Mesenchymal stem cell (in vitro differentiated cells and primary cell): ENCODE measurements at regions not wholly inside any gene's neighbourhood (a gene's known extent, or its start where the extent isn't known, plus 50 kb on each side); places are given as distances from the start of the nearest gene placed in this dataset.

Experiments used
- DNase-seq: peaks from one replicate; pipeline ENCODE4 v3.0.0-alpha.2; 2013
- H2AFZ ChIP-seq: one replicate; pipeline ENCODE4 v1.6.1; 2013; ENCODE audit warnings: low read depth, mild to moderate bottlenecking, control low read depth, inconsistent platforms, low read length, moderate library complexity
- H2AK5ac ChIP-seq: 2 replicates; pipeline ENCODE4 v1.6.1; 2013; ENCODE audit warnings: low read length, moderate library complexity, mild to moderate bottlenecking, inconsistent platforms; ENCODE audit not compliant: severe bottlenecking
- H2BK120ac ChIP-seq: one replicate; pipeline ENCODE4 v1.6.1; 2013; ENCODE audit warnings: low read depth, mild to moderate bottlenecking, inconsistent platforms, low read length, moderate library complexity
- H2BK12ac ChIP-seq, 2 experiments: one replicate each; pipeline ENCODE4 v1.6.1; 2013; ENCODE audit warnings: inconsistent platforms in 2 of 2, low read length in 2 of 2, mild to moderate bottlenecking in 2 of 2, moderate library complexity in 2 of 2, control low read depth in 1 of 2
- H2BK15ac ChIP-seq: one replicate; pipeline ENCODE4 v1.6.1; 2013; ENCODE audit warnings: mild to moderate bottlenecking, low read depth, inconsistent platforms; ENCODE audit not compliant: poor library complexity, severe bottlenecking
- H2BK5ac ChIP-seq: 2 replicates; pipeline ENCODE4 v1.6.1; 2013; ENCODE audit warnings: low read depth, mild to moderate bottlenecking, low read length, control low read depth, inconsistent platforms; ENCODE audit not compliant: poor library complexity, severe bottlenecking
- H3K14ac ChIP-seq, 2 experiments: one replicate each; pipeline ENCODE4 v1.6.1; 2013; ENCODE audit warnings: inconsistent platforms in 2 of 2, low read length in 2 of 2, control low read depth in 1 of 2, mild to moderate bottlenecking in 1 of 2, moderate library complexity in 1 of 2
- H3K18ac ChIP-seq, 2 experiments: one replicate each; pipeline ENCODE4 v1.6.1; 2013; ENCODE audit warnings: inconsistent platforms in 2 of 2, low read length in 2 of 2, control low read depth in 1 of 2, low read depth in 1 of 2, mild to moderate bottlenecking in 1 of 2
- H3K23ac ChIP-seq, 2 experiments: one replicate each; pipeline ENCODE4 v1.6.1; 2013; ENCODE audit warnings: inconsistent platforms in 2 of 2, low read length in 2 of 2, mild to moderate bottlenecking in 2 of 2, moderate library complexity in 2 of 2, control low read depth in 1 of 2
- H3K27ac ChIP-seq: 2 replicates; pipeline ENCODE4 v1.5.1; 2013; ENCODE audit warnings: mild to moderate bottlenecking, moderate library complexity, low read length, control low read depth, inconsistent platforms; ENCODE audit not compliant: poor library complexity, severe bottlenecking
- H3K27me3 ChIP-seq, 2 experiments: 2 replicates each; pipeline versions ENCODE4 v1.6.1 to v1.7.0; 2013; ENCODE audit warnings: low read length in 2 of 2, mild to moderate bottlenecking in 2 of 2, moderate library complexity in 2 of 2, control low read depth in 1 of 2, inconsistent platforms in 1 of 2; ENCODE audit not compliant: control insufficient read depth in 1 of 2, insufficient read depth in 1 of 2
- H3K36me3 ChIP-seq, 2 experiments: 2 replicates each; pipeline versions ENCODE4 v1.6.1 to v1.7.0; 2013; ENCODE audit warnings: low read length in 2 of 2, control low read depth in 1 of 2, inconsistent platforms in 1 of 2, low read depth in 1 of 2, mild to moderate bottlenecking in 1 of 2; ENCODE audit not compliant: insufficient read depth in 2 of 2, control insufficient read depth in 1 of 2
- H3K4ac ChIP-seq, 2 experiments: one replicate each; pipeline ENCODE4 v1.6.1; 2013; ENCODE audit warnings: inconsistent platforms in 2 of 2, low read length in 2 of 2, mild to moderate bottlenecking in 2 of 2, moderate library complexity in 2 of 2, control low read depth in 1 of 2, low read depth in 1 of 2
- H3K4me1 ChIP-seq: 2 replicates; pipeline ENCODE4 v1.6.1; 2013; ENCODE audit warnings: low read depth, low read length, control low read depth; ENCODE audit not compliant: control insufficient read depth, insufficient read depth
- H3K4me2 ChIP-seq: 2 replicates; pipeline ENCODE4 v1.6.1; 2013; ENCODE audit warnings: low read length, mild to moderate bottlenecking, inconsistent platforms; ENCODE audit not compliant: poor library complexity, severe bottlenecking
- H3K4me3 ChIP-seq, 2 experiments: 2 replicates each; pipeline versions ENCODE4 v1.5.1 to v1.7.0; 2013; ENCODE audit warnings: low read length in 2 of 2, mild to moderate bottlenecking in 2 of 2, control low read depth in 1 of 2, low read depth in 1 of 2; ENCODE audit not compliant: insufficient read depth in 1 of 2
- H3K79me1 ChIP-seq: replicated peaks from 2 replicates; pipeline ENCODE4 v1.6.1; 2013; ENCODE audit warnings: mild to moderate bottlenecking, control low read depth, low read length, inconsistent platforms; ENCODE audit not compliant: poor library complexity, severe bottlenecking
- H3K9ac ChIP-seq: 2 replicates; pipeline ENCODE4 v1.7.0; 2013; ENCODE audit warnings: mild to moderate bottlenecking, low read length, moderate library complexity
- H3K9me3 ChIP-seq: 2 replicates; pipeline ENCODE4 v1.7.0; 2013; ENCODE audit warnings: mild to moderate bottlenecking, low read length; ENCODE audit not compliant: control insufficient read depth
- H4K8ac ChIP-seq: one replicate; pipeline ENCODE4 v1.6.1; 2013; ENCODE audit warnings: inconsistent platforms, mild to moderate bottlenecking, low read length, moderate library complexity
- H4K91ac ChIP-seq: one replicate; pipeline ENCODE4 v1.6.1; 2013; ENCODE audit warnings: mild to moderate bottlenecking, low read length, inconsistent platforms
- WGBS: methylation state at CpG from one replicate; pipeline ENCODE4 v1.1.7; 2013; ENCODE audit warnings: mixed read lengths; 5-methylcytosine and 5-hydroxymethylcytosine counted together

DNA sequence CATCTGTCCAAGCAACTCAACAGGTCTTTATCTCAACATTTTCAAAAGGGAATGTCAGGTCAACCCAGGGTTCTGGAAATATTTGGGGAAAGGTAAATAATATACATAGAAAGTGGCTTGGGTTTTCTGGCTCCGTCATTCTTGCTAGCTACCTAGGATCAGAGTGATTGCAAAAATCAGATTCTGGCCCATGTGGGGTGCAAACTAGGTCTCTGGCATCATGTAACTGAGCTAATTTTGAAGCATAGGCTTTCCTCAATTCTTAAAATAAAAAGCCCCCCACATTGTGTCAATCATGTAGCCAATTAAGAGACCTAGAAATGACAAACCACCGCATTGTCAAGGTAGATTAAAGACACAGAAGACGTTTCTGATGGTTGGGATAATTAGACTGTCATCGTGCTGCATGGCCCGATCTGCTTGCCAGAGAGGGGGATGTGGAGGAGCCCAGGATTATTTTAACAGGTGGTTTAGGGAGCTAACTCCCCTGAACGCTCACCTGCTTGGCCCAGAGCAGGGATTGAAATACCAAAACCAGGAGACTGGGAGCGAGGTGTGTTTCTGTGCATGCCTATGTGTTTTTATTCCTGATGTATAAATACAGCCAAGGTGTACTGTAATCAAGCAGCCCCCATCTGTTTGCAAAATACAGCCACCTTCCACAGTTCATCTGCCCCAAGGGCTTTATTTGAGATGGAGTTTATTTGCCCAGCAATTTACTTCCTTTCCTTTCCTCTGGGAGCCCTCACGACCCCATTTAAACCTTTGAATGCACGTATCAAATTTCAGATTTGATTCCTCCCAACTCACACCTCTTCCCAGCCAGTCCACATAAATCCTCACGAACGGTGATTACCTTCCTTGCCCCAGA, 189.5 kb downstream of the TTC8 start:
- Histone ChIP-seq H3K9ac (no peak overlapping the region), H3K36me3 (no peaks in the 10 kb centered on the region), H3K4me3 (no peak overlapping the region), H2BK5ac (no peak overlapping the region), H3K4me2 (no peak overlapping the region), H4K8ac (no peak overlapping the region), H2BK120ac (no peak overlapping the region), H2BK15ac (no peak overlapping the region), H3K27me3 (no peaks in the 10 kb centered on the region), H3K14ac (no peak overlapping the region), H4K91ac (no peak overlapping the region), H3K27ac (no peak overlapping the region), H3K4me1 (no peaks in the 10 kb centered on the region), H2AFZ (no peak overlapping the region), H3K4ac (no peak overlapping the region), H2AK5ac (no peak overlapping the region), H3K18ac (no peak overlapping the region), H3K23ac (no peak overlapping the region), H3K79me1 (no peaks in the 10 kb centered on the region), H2BK12ac (no peak overlapping the region), H3K9me3 (no peaks in the 10 kb centered on the region)
- no peak for DNase-seq
- 71% methylated on average over 11 of the region's 11 CpGs for WGBS

DNA sequence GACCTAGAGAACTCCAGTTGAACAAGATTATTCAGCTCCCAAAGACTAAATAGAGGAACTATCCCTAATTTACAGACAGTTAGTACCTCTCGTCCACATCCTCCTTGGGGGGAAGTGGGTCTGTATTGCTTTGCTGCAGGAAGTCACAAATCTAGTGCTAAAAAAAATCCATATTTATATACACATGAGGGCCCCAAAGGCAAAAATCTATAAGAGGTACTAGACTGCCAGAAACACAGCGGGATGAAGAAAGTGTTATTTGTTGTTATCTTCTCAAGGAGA, 190.1 kb downstream of the TTC8 start:
- H3K14ac ChIP-seq: no peak overlapping the region
- H3K9ac ChIP-seq: no peak overlapping the region
- H3K79me1 ChIP-seq: no peaks in the 10 kb centered on the region
- no peaks in the 10 kb centered on the region for H3K9me3 ChIP-seq
- no peak overlapping the region for H3K18ac ChIP-seq
- no peak overlapping the region for H2BK120ac ChIP-seq
- H2BK12ac ChIP-seq: no peak overlapping the region
- no peak overlapping the region for H3K4me2 ChIP-seq
- no peaks in the 10 kb centered on the region for H3K4me1 ChIP-seq
- no peak overlapping the region for H3K23ac ChIP-seq
- H3K36me3 ChIP-seq: no peaks in the 10 kb centered on the region
- H4K91ac ChIP-seq: no peak overlapping the region
- no peak overlapping the region for H2BK5ac ChIP-seq
- no peaks in the 10 kb centered on the region for H3K27me3 ChIP-seq
- no peak for DNase-seq
- H4K8ac ChIP-seq: no peak overlapping the region
- WGBS: 100% methylated on average over 1 of the region's 2 CpGs
- H3K4me3 ChIP-seq: no peak overlapping the region
- H2BK15ac ChIP-seq: no peak overlapping the region
- H3K27ac ChIP-seq: no peak overlapping the region
- H3K4ac ChIP-seq: no peak overlapping the region
- H2AK5ac ChIP-seq: no peak overlapping the region
- H2AFZ ChIP-seq: no peak overlapping the region

DNA sequence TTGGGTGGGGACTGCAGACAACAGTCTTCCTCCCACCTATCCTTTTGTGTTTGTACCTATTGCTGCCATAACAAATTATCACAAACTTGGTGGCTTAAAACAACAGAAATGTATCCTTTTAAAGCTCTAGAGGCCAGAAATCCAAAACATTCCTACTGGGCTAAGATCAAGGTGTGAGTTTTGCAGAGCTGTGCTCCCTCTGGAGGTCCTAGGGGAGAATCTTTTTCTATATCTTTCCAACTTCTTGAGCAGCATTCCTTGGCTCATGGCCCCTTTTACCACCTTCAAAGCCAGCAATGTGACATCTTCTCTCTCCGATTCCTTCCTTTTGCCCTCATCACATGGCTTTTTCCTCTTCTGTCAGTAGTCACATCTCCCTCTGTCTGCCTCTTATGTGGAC, 190.6 kb downstream of the TTC8 start:
- H3K14ac ChIP-seq: no peak overlapping the region
- H3K4me2 ChIP-seq: no peak overlapping the region
- no peak overlapping the region for H2BK5ac ChIP-seq
- H3K9me3 ChIP-seq: no peaks in the 10 kb centered on the region
- no peaks in the 10 kb centered on the region for H3K27me3 ChIP-seq
- no peak overlapping the region for H3K27ac ChIP-seq
- H2BK120ac ChIP-seq: no peak overlapping the region
- no peak overlapping the region for H2BK12ac ChIP-seq
- no peak overlapping the region for H3K4ac ChIP-seq
- H4K8ac ChIP-seq: no peak overlapping the region
- H3K4me3 ChIP-seq: no peak overlapping the region
- H3K79me1 ChIP-seq: no peaks in the 10 kb centered on the region
- H3K23ac ChIP-seq: no peak overlapping the region
- H2BK15ac ChIP-seq: no peak overlapping the region
- H4K91ac ChIP-seq: no peak overlapping the region
- H3K9ac ChIP-seq: no peak overlapping the region
- no peak overlapping the region for H3K18ac ChIP-seq
- no peaks in the 10 kb centered on the region for H3K4me1 ChIP-seq
- no peak overlapping the region for H2AK5ac ChIP-seq
- no peaks in the 10 kb centered on the region for H3K36me3 ChIP-seq
- 100% methylated on average over 1 of the region's 1 CpG for WGBS
- DNase-seq: no peak
- H2AFZ ChIP-seq: no peak overlapping the region

DNA sequence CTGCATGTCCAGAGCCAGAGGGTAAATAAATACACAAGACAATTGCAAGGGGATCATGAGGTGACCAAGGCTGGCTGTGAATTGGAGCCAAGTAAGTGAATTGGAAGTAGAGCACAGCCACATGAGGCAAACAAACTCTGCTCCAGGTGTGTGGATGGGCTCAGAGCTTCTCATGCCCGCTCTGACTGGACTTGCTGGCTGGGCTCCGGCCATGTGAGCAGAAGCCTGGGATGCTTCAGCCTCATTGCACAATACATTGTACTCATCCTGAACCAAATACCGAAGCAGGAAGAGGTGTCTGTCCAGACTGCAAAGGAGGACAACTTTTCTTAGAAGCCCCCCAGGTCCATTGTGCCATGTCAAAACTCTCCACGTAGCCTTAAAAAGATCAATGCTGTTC, 193.0 kb downstream of the TTC8 start:
- H3K14ac ChIP-seq: no peak overlapping the region
- no peaks in the 10 kb centered on the region for H3K27me3 ChIP-seq
- H3K9ac ChIP-seq: no peak overlapping the region
- no peak overlapping the region for H3K18ac ChIP-seq
- no peak overlapping the region for H2BK12ac ChIP-seq
- no peak overlapping the region for H2AFZ ChIP-seq
- WGBS: 95% methylated on average over 3 of the region's 4 CpGs
- no peaks in the 10 kb centered on the region for H3K9me3 ChIP-seq
- H3K79me1 ChIP-seq: no peaks in the 10 kb centered on the region
- no peak overlapping the region for H3K4ac ChIP-seq
- H2BK5ac ChIP-seq: no peak overlapping the region
- H4K91ac ChIP-seq: no peak overlapping the region
- no peak overlapping the region for H3K4me2 ChIP-seq
- no peak overlapping the region for H3K4me3 ChIP-seq
- H3K27ac ChIP-seq: no peak overlapping the region
- DNase-seq: no peak
- H3K36me3 ChIP-seq: no peaks in the 10 kb centered on the region
- no peak overlapping the region for H2BK120ac ChIP-seq
- H4K8ac ChIP-seq: no peak overlapping the region
- H3K23ac ChIP-seq: no peak overlapping the region
- no peak overlapping the region for H2BK15ac ChIP-seq
- no peak overlapping the region for H2AK5ac ChIP-seq
- no peaks in the 10 kb centered on the region for H3K4me1 ChIP-seq
